HepG2 (cell line): ENCODE measurements at regions not wholly inside any gene's neighbourhood (a gene's known extent, or its start where the extent isn't known, plus 50 kb on each side); places are given as distances from the start of the nearest gene placed in this dataset.

Source experiments
- ATAC-seq: fragments of 200-7000 bp; cut with Tn5 transposase; 3 replicates; pipeline ENCODE4 v1.9.1; 2020; ENCODE audit warnings: mild to moderate bottlenecking, moderate library complexity
- BruUV-seq: library from RNA; stranded (reverse); fragments of 400-500 nt; replicated peaks from 2 replicates; lab custom pipeline; 2021; lab: Mats Ljungman, UMichigan
- CTCF ChIA-PET: fragments of 300-600 bp; formaldehyde crosslinking; extraction: SDS; loops from one replicate; lab custom pipeline; 2021; ENCODE audit warnings: low total read pairs, inconsistent platforms, low intra/inter-chr PET ratio; lab: Yijun Ruan, JAX
- POLR2A ChIA-PET: fragments of 350-600 bp; sonication (Branson Sonifier 250); formaldehyde crosslinking; loops from one replicate; lab custom pipeline; 2020; ENCODE audit warnings: antibody characterized with exemption, inconsistent platforms; lab: Yijun Ruan, JAX
- DNase-seq: peaks from one replicate; pipeline ENCODE4 v3.0.0-alpha.2; 2015; ENCODE audit warnings: low spot score
- FAIRE-seq: peaks from 3 replicates; lab custom pipeline; 2011; peaks lifted over from hg19 to GRCh38; lab: Jason Lieb, UNC
- H2AFZ ChIP-seq: one replicate; pipeline ENCODE4 v1.6.1; 2011; ENCODE audit warnings: low read length, inconsistent platforms
- H3K27ac ChIP-seq: fragments of 300-600 bp; 3 replicates; pipeline ENCODE4 v1.8.0; 2011; ENCODE audit warnings: mixed run types, mild to moderate bottlenecking, mixed read lengths, low read length, inconsistent platforms; ENCODE audit not compliant: insufficient read depth; ENCODE audit errors: extremely low read length
- H3K27me3 ChIP-seq, 2 experiments: fragments of 200-600 bp in 1 of 2; 2 replicates in 1 of 2; 3 replicates in 1 of 2; pipeline versions ENCODE4 v1.6.0 to v1.8.0; 2011; ENCODE audit warnings: low read length in 2 of 2, mild to moderate bottlenecking in 2 of 2, moderate library complexity in 2 of 2, inconsistent platforms in 1 of 2; ENCODE audit not compliant: insufficient read depth in 2 of 2, control insufficient read depth in 1 of 2
- H3K36me3 ChIP-seq, 2 experiments: fragments of 200-600 bp in 1 of 2; replicated peaks in 1 of 2; 2 replicates in 1 of 2; 3 replicates in 1 of 2; pipeline versions ENCODE4 v1.5.1 to v1.8.0; 2011; ENCODE audit warnings: low read length in 2 of 2, inconsistent platforms in 1 of 2; ENCODE audit not compliant: insufficient read depth in 2 of 2, control insufficient read depth in 1 of 2
- H3K4me1 ChIP-seq: 2 replicates; pipeline ENCODE4 v1.5.1; 2012; ENCODE audit warnings: low read length, inconsistent platforms; ENCODE audit not compliant: insufficient read depth
- H3K4me2 ChIP-seq: 2 replicates; pipeline ENCODE4 v1.6.0; 2011; ENCODE audit warnings: low read depth, low read length, inconsistent platforms
- H3K4me3 ChIP-seq, 3 experiments: fragments of 200-600 bp in 1 of 3; sonication (generic), shearing (Covaris generic) in 1 of 3; replicated peaks in 1 of 3; 2 replicates each; pipeline ENCODE4 v1.5.1; 2011 to 2016; ENCODE audit warnings: low read length in 3 of 3, inconsistent platforms in 2 of 3, low read depth in 2 of 3, mild to moderate bottlenecking in 2 of 3, control low read depth in 1 of 3, mixed read lengths in 1 of 3; ENCODE audit not compliant: insufficient read depth in 1 of 3
- H3K79me2 ChIP-seq: one replicate; pipeline ENCODE4 v1.6.1; 2011; ENCODE audit warnings: low read length, inconsistent platforms; ENCODE audit not compliant: insufficient read depth
- H3K9ac ChIP-seq: 2 replicates; pipeline ENCODE4 v1.6.0; 2011; ENCODE audit warnings: mild to moderate bottlenecking, low read depth, low read length, inconsistent platforms; ENCODE audit not compliant: insufficient read depth
- H3K9me3 ChIP-seq: 2 replicates; pipeline ENCODE4 v1.5.1; 2012; ENCODE audit warnings: mild to moderate bottlenecking, low read length
- H4K20me1 ChIP-seq: 2 replicates; pipeline ENCODE4 v1.6.0; 2011; ENCODE audit warnings: inconsistent platforms, mild to moderate bottlenecking, low read length, moderate library complexity; ENCODE audit not compliant: insufficient read depth
- ATAD3A ChIP-seq: sonication (generic); formaldehyde crosslinking; IDR thresholded peaks from 2 replicates; pipeline ENCODE4 v1.4.0; 2020; ENCODE audit warnings: missing genetic modification reagents
- DNMT1 ChIP-seq: sonication (generic); formaldehyde crosslinking; IDR thresholded peaks from 2 replicates; pipeline ENCODE4 v1.5.1; 2020; ENCODE audit warnings: mild to moderate bottlenecking, missing genetic modification reagents
- ETS1 ChIP-seq: sonication (generic); formaldehyde crosslinking; IDR thresholded peaks from 2 replicates; pipeline ENCODE4 v1.4.0; 2020; ENCODE audit warnings: missing genetic modification reagents
- IRX3 ChIP-seq: sonication (generic); formaldehyde crosslinking; IDR thresholded peaks from 2 replicates; pipeline ENCODE4 v1.8.1; 2023; ENCODE audit warnings: mild to moderate bottlenecking, low read depth, missing genetic modification reagents, borderline replicate concordance
- MIER2 ChIP-seq: IDR thresholded peaks from 2 replicates; pipeline ENCODE4 v1.6.1; 2016; ENCODE audit warnings: missing biosample characterization, missing genetic modification reagents
- PRDM4 ChIP-seq: sonication (generic); formaldehyde crosslinking; IDR thresholded peaks from 2 replicates; pipeline ENCODE4 v1.9.0; 2021; ENCODE audit warnings: missing genetic modification reagents, borderline replicate concordance
- REPIN1 ChIP-seq: sonication (generic); formaldehyde crosslinking; IDR thresholded peaks from 2 replicates; pipeline ENCODE4 v1.8.0; 2022; ENCODE audit warnings: missing genetic modification reagents, low read depth, mild to moderate bottlenecking, borderline replicate concordance
- RFX3 ChIP-seq: IDR thresholded peaks from 2 replicates; pipeline ENCODE4 v1.6.1; 2016; ENCODE audit warnings: missing biosample characterization, missing genetic modification reagents
- SRF ChIP-seq: IDR thresholded peaks from 2 replicates; pipeline ENCODE4 v1.6.1; 2011; ENCODE audit warnings: mild to moderate bottlenecking, low read depth, low read length, moderate library complexity
- ZNF18 ChIP-seq: sonication (generic); formaldehyde crosslinking; IDR thresholded peaks from 2 replicates; pipeline ENCODE4 v1.8.0; 2022; ENCODE audit warnings: mild to moderate bottlenecking, missing genetic modification reagents; ENCODE audit not compliant: insufficient replicate concordance
- in situ Hi-C: cut with HindIII; loops from 2 replicates; pipeline ENCODE4 v1.10.0; 2017; ENCODE audit warnings: low pct_unique_long_range_greater_than_20kb; ENCODE audit not compliant: extremely low pct_ligation_motif_present
- intact Hi-C: fragments of 100-400 bp; cut with micrococcal nuclease; formaldehyde crosslinking; loops from one replicate; pipeline ENCODE4 v1.10.0; 2022; ENCODE audit not compliant: unreplicated experiment

DNA sequence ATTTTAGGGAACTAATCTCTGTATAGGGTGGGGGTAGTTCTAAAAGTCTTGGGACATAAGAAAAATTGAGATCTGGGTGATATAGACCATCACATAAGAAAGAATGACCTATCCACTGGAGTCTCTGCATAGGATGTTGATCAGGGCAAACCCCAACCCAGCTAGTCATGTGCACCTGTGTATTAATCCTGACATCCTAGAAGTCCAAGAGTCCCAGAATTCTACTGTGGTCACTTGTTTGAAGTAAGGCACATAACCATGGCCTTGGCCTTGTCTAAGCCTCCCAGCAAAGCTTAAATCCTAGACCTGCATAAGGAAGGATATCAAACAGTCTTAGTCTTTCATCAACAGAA lies 334.1 kb upstream of the DCN start:
- CTCF ChIA-PET, result no interaction called here
- H3K27ac ChIP-seq, result no peak overlapping the region
- no peaks in the 10 kb centered on the region for H3K27me3 ChIP-seq
- H3K4me1 ChIP-seq, result no peaks in the 10 kb centered on the region
- POLR2A ChIA-PET, result no interaction called here
- no peaks in the 10 kb centered on the region for H4K20me1 ChIP-seq
- no peaks in the 10 kb centered on the region for H3K36me3 ChIP-seq
- no peak for TF ChIP-seq ATAD3A (CRISPR knock-in tag)
- no peak for TF ChIP-seq RFX3
- no peak for TF ChIP-seq MIER2 (CRISPR knock-in tag)
- TF ChIP-seq PRDM4 (CRISPR knock-in tag), result no peak
- no peak for TF ChIP-seq REPIN1
- no peak for TF ChIP-seq ZNF18 (CRISPR knock-in tag)
- no peak for TF ChIP-seq SRF
- no peak for TF ChIP-seq IRX3 (CRISPR knock-in tag)
- TF ChIP-seq DNMT1, result no peak
- TF ChIP-seq ETS1 (CRISPR knock-in tag), result no peak
- ATAC-seq, result no peak
- H3K4me2 ChIP-seq, result no peak overlapping the region
- H3K79me2 ChIP-seq, result no peaks in the 10 kb centered on the region
- H3K9me3 ChIP-seq, result no peaks in the 10 kb centered on the region
- H3K9ac ChIP-seq, result no peak overlapping the region
- no peak for FAIRE-seq
- H2AFZ ChIP-seq, result no peak overlapping the region
- no peak for DNase-seq
- no TSS peak for BruUV-seq
- in situ Hi-C loops (no loop called here), intact Hi-C loops (no loop called here)
- H3K4me3 ChIP-seq, result no peak overlapping the region
